SK-N-MC (cell line): ENCODE measurements at regions not wholly inside any gene's neighbourhood (a gene's known extent, or its start where the extent isn't known, plus 50 kb on each side); places are given as distances from the start of the nearest gene placed in this dataset.

Source experiments
- EZH2 ChIP-seq: fragments of 200-600 bp; sonication (generic); IDR thresholded peaks from one replicate; pipeline ENCODE4 v1.6.1; 2017; ENCODE audit warnings: antibody characterized with exemption
- POLR2AphosphoS5 ChIP-seq: IDR thresholded peaks from 2 replicates; pipeline ENCODE4 v1.6.1; 2012; ENCODE audit warnings: mild to moderate bottlenecking, low read depth, low read length, borderline replicate concordance

- TF ChIP-seq POLR2AphosphoS5: no peak
- no peak for TF ChIP-seq EZH2
Measured at GRCh38 chrX:4936315-4936714, 1222.9 kb upstream of the PRKX start.
